Sciatic nerve (tissue), 2 donors: ENCODE measurements at regions not wholly inside any gene's neighbourhood (a gene's known extent, or its start where the extent isn't known, plus 50 kb on each side); places are given as distances from the start of the nearest gene placed in this dataset.

Source experiments
- ATAC-seq: fragments of 200-7000 bp; cut with Tn5 transposase; one replicate; pipeline ENCODE4 v1.9.1; 2020; ENCODE audit warnings: mild to moderate bottlenecking, moderate library complexity
- DNase-seq: peaks from one replicate; pipeline ENCODE4 v3.0.0-alpha.2; 2020; ENCODE audit warnings: low spot score
- intact Hi-C: fragments of 100-400 bp; cut with DNase I; formaldehyde crosslinking; loops from one replicate; pipeline ENCODE4 v1.14.2; 2022
- donor health status: DM: no; HTN: no; CAD: no.
- donor health status: DM: no; HTN: no; CAD: no.

GRCh38 chr20:58140787-58141425, 87.5 kb downstream of the ANKRD60 start:
- no peak for ATAC-seq
- intact Hi-C loops = no loop called here
- no peak for DNase-seq

GRCh38 chr20:58139849-58140786, 88.3 kb downstream of the ANKRD60 start:
- ATAC-seq (no peak), DNase-seq (no peak)
- intact Hi-C loops = no loop called here

DNA sequence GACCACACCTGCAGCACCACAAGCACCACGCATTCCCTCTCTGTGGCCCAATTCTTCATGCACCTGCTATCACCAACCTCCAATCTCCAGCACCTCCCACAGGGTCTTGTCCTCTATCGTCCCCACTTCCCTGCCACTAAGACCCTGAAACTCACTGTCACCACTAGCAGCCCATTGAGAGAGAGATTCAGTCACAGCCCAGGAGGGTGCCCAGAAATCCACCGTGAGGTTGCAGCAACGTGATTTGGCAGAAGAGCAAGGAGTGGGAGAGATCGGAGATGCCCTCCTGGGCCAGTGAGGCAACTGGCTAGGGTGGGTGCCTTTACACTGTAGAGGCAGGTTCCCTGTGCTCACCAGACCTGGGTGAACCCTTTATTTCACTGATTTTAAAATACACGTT, 90.1 kb downstream of the ANKRD60 start:
- ATAC-seq (no peak), DNase-seq (no peak)
- intact Hi-C loops = no loop called here

- ATAC-seq (no peak), DNase-seq (no peak)
- intact Hi-C loops = no loop called here
These were observed 90.7 kb downstream of the ANKRD60 start for GRCh38 chr20:58137651-58138265.

GRCh38 chr20:58137236-58137635, 91.2 kb downstream of the ANKRD60 start:
- no peak for ATAC-seq
- DNase-seq = no peak
- intact Hi-C loops = no loop called here

DNA sequence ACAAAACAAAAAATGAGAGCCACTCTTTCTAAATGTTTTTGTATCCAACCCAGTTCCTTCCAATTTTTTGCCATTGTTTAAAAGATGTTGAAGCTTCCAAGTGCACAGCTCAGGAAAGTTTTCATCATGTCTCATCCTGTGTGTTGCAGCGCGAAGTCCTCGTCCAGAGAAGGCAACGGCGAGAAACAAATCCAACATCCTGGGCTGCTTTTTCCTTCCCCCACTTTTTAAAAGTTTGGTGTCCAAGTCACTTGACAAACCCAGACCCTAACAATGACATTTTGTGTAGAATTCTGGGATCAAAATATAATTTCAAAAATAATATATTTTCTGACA, 92.3 kb downstream of the ANKRD60 start:
- intact Hi-C loops = no loop called here
- no peak for ATAC-seq
- DNase-seq = no peak

- intact Hi-C loops = no loop called here
- no peak for DNase-seq
- ATAC-seq = no peak
These were observed 92.9 kb downstream of the ANKRD60 start for GRCh38 chr20:58135441-58136148.

- intact Hi-C loops = no loop called here
- ATAC-seq (peak; percentile 33), DNase-seq (no peak)
These were observed 95.2 kb downstream of the ANKRD60 start for GRCh38 chr20:58133020-58133808.

GRCh38 chr20:58131551-58132142, 96.8 kb downstream of the ANKRD60 start:
- ATAC-seq (peak; percentile 67), DNase-seq (no peak)
- intact Hi-C loops = no loop called here

- DNase-seq (no peak), ATAC-seq (peak; percentile 73)
These were observed 97.3 kb downstream of the ANKRD60 start for GRCh38 chr20:58131151-58131550.

DNA sequence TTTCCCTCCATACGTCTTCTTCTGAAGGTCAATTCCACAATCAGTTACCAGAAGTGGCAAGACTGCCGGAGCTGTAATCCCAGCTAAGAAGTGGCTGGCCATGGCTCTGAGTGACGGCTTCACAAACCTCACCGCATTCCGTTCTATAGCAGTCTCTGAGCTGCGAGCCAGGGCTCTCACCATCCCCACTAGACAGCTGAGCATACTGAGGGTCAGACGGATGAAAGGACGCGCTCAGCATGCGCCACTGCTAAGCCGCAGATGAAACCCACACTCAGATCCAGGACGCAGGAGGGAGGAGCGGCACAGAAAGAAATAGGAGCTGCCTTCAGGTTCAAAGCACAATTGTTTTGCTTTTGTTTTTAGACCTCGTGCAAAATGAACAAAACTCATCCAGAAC, 97.9 kb downstream of the ANKRD60 start:
- DNase-seq (no peak), ATAC-seq (no peak)
- intact Hi-C loops = no loop called here

More at GRCh38 chr20:58131151-58131550, 97.3 kb downstream of the ANKRD60 start:
- intact Hi-C loops = no loop called here

GRCh38 chr20:58130156-58130555, 98.3 kb downstream of the ANKRD60 start:
- DNase-seq (no peak), ATAC-seq (no peak)
- intact Hi-C loops = no loop called here

DNA sequence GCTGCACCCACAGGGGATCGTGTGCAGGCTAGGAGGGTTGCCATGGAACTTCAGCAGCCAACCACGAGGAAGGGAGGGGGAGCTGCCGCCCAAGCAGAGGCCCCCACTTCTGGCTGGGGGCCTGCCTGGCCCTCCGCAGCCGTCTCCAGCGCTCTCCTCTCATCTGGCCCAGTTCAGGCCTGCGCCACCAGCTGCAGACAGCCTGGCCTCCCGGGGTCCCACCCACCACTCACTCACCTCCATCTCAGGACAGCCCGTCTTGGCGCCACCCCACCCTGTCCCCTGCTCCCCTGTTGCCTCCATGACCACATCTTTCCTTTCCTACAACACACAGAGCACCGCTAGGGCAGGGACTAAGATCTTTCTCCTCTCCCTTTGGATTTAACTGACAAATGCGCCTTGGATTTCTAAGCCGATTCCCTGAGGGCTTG, 98.7 kb downstream of the ANKRD60 start:
- intact Hi-C loops = no loop called here
- no peak for DNase-seq
- ATAC-seq = peak; percentile 47

- intact Hi-C loops = no loop called here
- ATAC-seq (no peak), DNase-seq (no peak)
These were observed 99.5 kb downstream of the ANKRD60 start for GRCh38 chr20:58128635-58129625.

GRCh38 chr20:58127701-58128111, 100.7 kb downstream of the ANKRD60 start:
- peak; percentile 72 for DNase-seq
- peak; percentile 77 for ATAC-seq
- intact Hi-C loops = no loop called here

- DNase-seq (no peak), ATAC-seq (no peak)
- intact Hi-C loops = no loop called here
These were observed 102.7 kb downstream of the ANKRD60 start for GRCh38 chr20:58125726-58126125.

GRCh38 chr20:58117944-58118343, 110.5 kb downstream of the ANKRD60 start:
- intact Hi-C loops = no loop called here
- DNase-seq = no peak
- ATAC-seq = no peak
